ENCODE measurements at regions not wholly inside any gene's neighbourhood (a gene's known extent, or its start where the extent isn't known, plus 50 kb on each side); places are given as distances from the start of the nearest gene placed in this dataset.

- no peaks in the 10 kb centered on the region for H3K4me1 ChIP-seq (ENCODE audit: insufficient read depth, insufficient read length)
- TF ChIP-seq SUZ12 (IDR thresholded peaks at IDR 0.05; ENCODE audit: extremely low read depth, insufficient read depth, insufficient read length) (no peak), YY1 (IDR thresholded peaks at IDR 0.05; ENCODE audit: insufficient read depth, insufficient read length) (no peak), ZNF274 (IDR thresholded peaks at IDR 0.05; ENCODE audit: low read depth, low read length) (no peak)
- no peaks in the 10 kb centered on the region for H3K27me3 ChIP-seq (ENCODE audit: insufficient read depth, insufficient read length)
- no peaks in the 10 kb centered on the region for H3K9me3 ChIP-seq (ENCODE audit: insufficient read depth, low read length)
- no peaks in the 10 kb centered on the region for H3K36me3 ChIP-seq (ENCODE audit: insufficient read depth, insufficient read length, low read length)
- no peak overlapping the region for H3K9ac ChIP-seq (ENCODE audit: insufficient read length, low read depth)
- DNase-seq (ENCODE audit: low read depth, low spot score): no peak
- no peak overlapping the region for H3K4me3 ChIP-seq (ENCODE audit: insufficient read length, low read depth)
These were observed 82.0 kb upstream of the VCX2 start for GRCh38 chrX:8253096-8253495.

GRCh38 chrX:8254401-8254800 is 83.3 kb upstream of the VCX2 start:
- TF ChIP-seq ZNF274 (IDR thresholded peaks at IDR 0.05; ENCODE audit: low read depth, low read length) (no peak), SUZ12 (IDR thresholded peaks at IDR 0.05; ENCODE audit: extremely low read depth, insufficient read depth, insufficient read length) (no peak), YY1 (IDR thresholded peaks at IDR 0.05; ENCODE audit: insufficient read depth, insufficient read length) (no peak)
- H3K9ac ChIP-seq (ENCODE audit: insufficient read length, low read depth): no peak overlapping the region
- no peaks in the 10 kb centered on the region for H3K4me1 ChIP-seq (ENCODE audit: insufficient read depth, insufficient read length)
- no peaks in the 10 kb centered on the region for H3K36me3 ChIP-seq (ENCODE audit: insufficient read depth, insufficient read length, low read length)
- H3K9me3 ChIP-seq (ENCODE audit: insufficient read depth, low read length): no peaks in the 10 kb centered on the region
- no peak overlapping the region for H3K4me3 ChIP-seq (ENCODE audit: insufficient read length, low read depth)
- no peaks in the 10 kb centered on the region for H3K27me3 ChIP-seq (ENCODE audit: insufficient read depth, insufficient read length)
- no peak for DNase-seq (ENCODE audit: low read depth, low spot score)

- H3K36me3 ChIP-seq (ENCODE audit: insufficient read depth, insufficient read length, low read length): no peaks in the 10 kb centered on the region
- TF ChIP-seq SUZ12 (IDR thresholded peaks at IDR 0.05; ENCODE audit: extremely low read depth, insufficient read depth, insufficient read length) (no peak), ZNF274 (IDR thresholded peaks at IDR 0.05; ENCODE audit: low read depth, low read length) (no peak), YY1 (IDR thresholded peaks at IDR 0.05; ENCODE audit: insufficient read depth, insufficient read length) (no peak)
These were observed 101.8 kb upstream of the VCX2 start for GRCh38 chrX:8272821-8273220.

GRCh38 chrX:8273451-8273895 is 102.4 kb upstream of the VCX2 start:
- no peak overlapping the region for H3K9ac ChIP-seq (ENCODE audit: insufficient read length, low read depth)
- no peaks in the 10 kb centered on the region for H3K36me3 ChIP-seq (ENCODE audit: insufficient read depth, insufficient read length, low read length)
- H3K27me3 ChIP-seq (ENCODE audit: insufficient read depth, insufficient read length): no peaks in the 10 kb centered on the region
- peaks cover 9% of the 10 kb centered on the region; the same call in 1 of the 2 replicates for H3K9me3 ChIP-seq (ENCODE audit: insufficient read depth, low read length)
- no peaks in the 10 kb centered on the region for H3K4me1 ChIP-seq (ENCODE audit: insufficient read depth, insufficient read length)
- no peak for DNase-seq (ENCODE audit: low read depth, low spot score)
- TF ChIP-seq YY1 (IDR thresholded peaks at IDR 0.05; ENCODE audit: insufficient read depth, insufficient read length) (no peak), SUZ12 (IDR thresholded peaks at IDR 0.05; ENCODE audit: extremely low read depth, insufficient read depth, insufficient read length) (no peak), ZNF274 (IDR thresholded peaks at IDR 0.05; ENCODE audit: low read depth, low read length) (no peak)
- H3K4me3 ChIP-seq (ENCODE audit: insufficient read length, low read depth): no peak overlapping the region

More at GRCh38 chrX:8272821-8273220, 101.8 kb upstream of the VCX2 start:
- peaks cover 9% of the 10 kb centered on the region; the same call in 1 of the 2 replicates for H3K9me3 ChIP-seq (ENCODE audit: insufficient read depth, low read length)
- no peak for DNase-seq (ENCODE audit: low read depth, low spot score)
- H3K4me3 ChIP-seq (ENCODE audit: insufficient read length, low read depth): no peak overlapping the region
- no peak overlapping the region for H3K9ac ChIP-seq (ENCODE audit: insufficient read length, low read depth)
- no peaks in the 10 kb centered on the region for H3K27me3 ChIP-seq (ENCODE audit: insufficient read depth, insufficient read length)
- H3K4me1 ChIP-seq (ENCODE audit: insufficient read depth, insufficient read length): no peaks in the 10 kb centered on the region

- Histone ChIP-seq H3K4me1 (ENCODE audit: insufficient read depth, insufficient read length) (no peaks in the 10 kb centered on the region), H3K27me3 (ENCODE audit: insufficient read depth, insufficient read length) (no peaks in the 10 kb centered on the region), H3K4me3 (ENCODE audit: insufficient read length, low read depth) (no peak overlapping the region), H3K9me3 (ENCODE audit: insufficient read depth, low read length) (peaks cover 9% of the 10 kb centered on the region; the same call in 1 of the 2 replicates), H3K9ac (ENCODE audit: insufficient read length, low read depth) (no peak overlapping the region), H3K36me3 (ENCODE audit: insufficient read depth, insufficient read length, low read length) (no peaks in the 10 kb centered on the region)
- TF ChIP-seq SUZ12 (IDR thresholded peaks at IDR 0.05; ENCODE audit: extremely low read depth, insufficient read depth, insufficient read length) (no peak), ZNF274 (IDR thresholded peaks at IDR 0.05; ENCODE audit: low read depth, low read length) (no peak), YY1 (IDR thresholded peaks at IDR 0.05; ENCODE audit: insufficient read depth, insufficient read length) (no peak)
- no peak for DNase-seq (ENCODE audit: low read depth, low spot score)
These were observed 103.1 kb upstream of the VCX2 start for GRCh38 chrX:8274170-8274569.

GRCh38 chrX:8278557-8278956 is 107.5 kb upstream of the VCX2 start:
- Histone ChIP-seq H3K4me1 (ENCODE audit: insufficient read depth, insufficient read length) (no peaks in the 10 kb centered on the region), H3K36me3 (ENCODE audit: insufficient read depth, insufficient read length, low read length) (no peaks in the 10 kb centered on the region), H3K4me3 (ENCODE audit: insufficient read length, low read depth) (no peak overlapping the region), H3K9ac (ENCODE audit: insufficient read length, low read depth) (no peak overlapping the region), H3K9me3 (ENCODE audit: insufficient read depth, low read length) (0 out of 2 replicates have a peak, but pooled peaks cover 5% of the 10 kb centered on the region), H3K27me3 (ENCODE audit: insufficient read depth, insufficient read length) (no peaks in the 10 kb centered on the region)
- TF ChIP-seq SUZ12 (IDR thresholded peaks at IDR 0.05; ENCODE audit: extremely low read depth, insufficient read depth, insufficient read length) (no peak), ZNF274 (IDR thresholded peaks at IDR 0.05; ENCODE audit: low read depth, low read length) (no peak)
- DNase-seq (ENCODE audit: low read depth, low spot score): no peak

GRCh38 chrX:8279323-8279722 is 108.3 kb upstream of the VCX2 start:
- Histone ChIP-seq H3K4me1 (ENCODE audit: insufficient read depth, insufficient read length) (no peaks in the 10 kb centered on the region), H3K4me3 (ENCODE audit: insufficient read length, low read depth) (no peak overlapping the region), H3K36me3 (ENCODE audit: insufficient read depth, insufficient read length, low read length) (no peaks in the 10 kb centered on the region), H3K9me3 (ENCODE audit: insufficient read depth, low read length) (0 out of 2 replicates have a peak, but pooled peaks cover 5% of the 10 kb centered on the region), H3K9ac (ENCODE audit: insufficient read length, low read depth) (no peak overlapping the region), H3K27me3 (ENCODE audit: insufficient read depth, insufficient read length) (no peaks in the 10 kb centered on the region)
- no peak for TF ChIP-seq ZNF274 (IDR thresholded peaks at IDR 0.05; ENCODE audit: low read depth, low read length)
- no peak for TF ChIP-seq SUZ12 (IDR thresholded peaks at IDR 0.05; ENCODE audit: extremely low read depth, insufficient read depth, insufficient read length)
- TF ChIP-seq YY1 (IDR thresholded peaks at IDR 0.05; ENCODE audit: insufficient read depth, insufficient read length): no peak
- DNase-seq (ENCODE audit: low read depth, low spot score): no peak

All from NT2/D1 (cell line).